ENCODE measurements at regions not wholly inside any gene's neighbourhood (a gene's known extent, or its start where the extent isn't known, plus 50 kb on each side); places are given as distances from the start of the nearest gene placed in this dataset.

DNA sequence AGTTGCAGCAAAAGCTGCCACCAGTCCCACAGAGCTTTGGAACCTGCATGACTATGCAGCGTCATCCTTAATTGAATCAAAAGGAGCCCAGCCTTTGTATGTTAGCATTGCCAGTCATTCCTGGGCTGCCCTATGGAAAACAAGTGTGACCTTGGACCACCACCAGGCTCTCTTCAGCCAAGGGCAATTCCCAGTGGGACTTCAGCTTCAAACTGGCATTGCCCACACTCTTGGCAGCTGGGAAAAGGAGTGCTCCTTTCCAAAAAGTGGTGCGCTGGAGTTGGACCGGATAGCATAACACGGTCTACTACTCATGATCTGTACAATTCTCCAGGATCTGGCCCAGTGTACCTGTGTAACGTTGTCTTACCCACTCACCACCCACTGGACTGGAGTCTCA lies 259.5 kb downstream of the MREG start:
- TF ChIP-seq, protein P1, sequence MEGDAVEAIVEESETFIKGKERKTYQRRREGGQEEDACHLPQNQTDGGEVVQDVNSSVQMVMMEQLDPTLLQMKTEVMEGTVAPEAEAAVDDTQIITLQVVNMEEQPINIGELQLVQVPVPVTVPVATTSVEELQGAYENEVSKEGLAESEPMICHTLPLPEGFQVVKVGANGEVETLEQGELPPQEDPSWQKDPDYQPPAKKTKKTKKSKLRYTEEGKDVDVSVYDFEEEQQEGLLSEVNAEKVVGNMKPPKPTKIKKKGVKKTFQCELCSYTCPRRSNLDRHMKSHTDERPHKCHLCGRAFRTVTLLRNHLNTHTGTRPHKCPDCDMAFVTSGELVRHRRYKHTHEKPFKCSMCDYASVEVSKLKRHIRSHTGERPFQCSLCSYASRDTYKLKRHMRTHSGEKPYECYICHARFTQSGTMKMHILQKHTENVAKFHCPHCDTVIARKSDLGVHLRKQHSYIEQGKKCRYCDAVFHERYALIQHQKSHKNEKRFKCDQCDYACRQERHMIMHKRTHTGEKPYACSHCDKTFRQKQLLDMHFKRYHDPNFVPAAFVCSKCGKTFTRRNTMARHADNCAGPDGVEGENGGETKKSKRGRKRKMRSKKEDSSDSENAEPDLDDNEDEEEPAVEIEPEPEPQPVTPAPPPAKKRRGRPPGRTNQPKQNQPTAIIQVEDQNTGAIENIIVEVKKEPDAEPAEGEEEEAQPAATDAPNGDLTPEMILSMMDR (IDR thresholded peaks at IDR 0.05) = no peak
- no peak for TF ChIP-seq POLR2AphosphoS5 (IDR thresholded peaks at IDR 0.05)
